HCEC 1CT (cell line): ENCODE measurements at regions not wholly inside any gene's neighbourhood (a gene's known extent, or its start where the extent isn't known, plus 50 kb on each side); places are given as distances from the start of the nearest gene placed in this dataset.
"Not testable (repeated sequence)": the region's sequence is repeated elsewhere in the genome, so short reads cannot be mapped to it uniquely, and the experiment has no call there.

Source experiments
- DNase-seq: peaks from one replicate; pipeline ENCODE4 v3.0.0-alpha.2; 2017

- no peak for DNase-seq
These were observed 72.5 kb downstream of the RRAGC start for GRCh38 chr1:38787041-38787440.

GRCh38 chr1:38786040-38786436, 73.5 kb downstream of the RRAGC start:
- no peak for DNase-seq

- no peak for DNase-seq
These were observed 74.1 kb downstream of the RRAGC start for GRCh38 chr1:38785285-38786039.

- no peak for DNase-seq
These were observed 74.9 kb downstream of the RRAGC start for GRCh38 chr1:38784452-38785284.

- no peak for DNase-seq
These were observed 75.8 kb downstream of the RRAGC start for GRCh38 chr1:38783640-38784229.

GRCh38 chr1:38781872-38782617, 77.5 kb downstream of the RRAGC start:
- no peak for DNase-seq

GRCh38 chr1:38780133-38780532, 79.4 kb downstream of the RRAGC start:
- no peak for DNase-seq

GRCh38 chr1:38779491-38779890, 80.1 kb downstream of the RRAGC start:
- no peak for DNase-seq

DNA sequence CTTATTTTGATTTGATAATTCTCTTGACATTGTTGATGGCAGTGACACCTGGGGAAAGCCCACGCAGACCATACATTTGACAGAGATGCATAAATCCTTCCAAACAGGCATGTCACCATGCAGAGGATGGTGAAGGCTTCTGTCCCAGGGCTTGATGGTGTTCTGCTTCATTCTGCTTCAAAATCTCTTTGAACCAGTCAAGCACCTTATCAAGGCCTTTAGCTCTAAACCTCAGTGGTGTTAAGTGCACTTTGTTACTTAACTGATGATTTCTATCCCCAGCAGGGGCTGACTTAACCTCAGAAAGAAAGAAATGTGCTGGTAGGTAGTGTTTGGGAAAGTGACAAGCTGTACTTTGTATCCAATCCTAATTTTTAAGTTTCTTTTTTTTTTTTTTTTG, 81.1 kb downstream of the RRAGC start:
- DNase-seq: no peak

GRCh38 chr1:38778051-38778450, 81.5 kb downstream of the RRAGC start:
- DNase-seq: no peak

DNA sequence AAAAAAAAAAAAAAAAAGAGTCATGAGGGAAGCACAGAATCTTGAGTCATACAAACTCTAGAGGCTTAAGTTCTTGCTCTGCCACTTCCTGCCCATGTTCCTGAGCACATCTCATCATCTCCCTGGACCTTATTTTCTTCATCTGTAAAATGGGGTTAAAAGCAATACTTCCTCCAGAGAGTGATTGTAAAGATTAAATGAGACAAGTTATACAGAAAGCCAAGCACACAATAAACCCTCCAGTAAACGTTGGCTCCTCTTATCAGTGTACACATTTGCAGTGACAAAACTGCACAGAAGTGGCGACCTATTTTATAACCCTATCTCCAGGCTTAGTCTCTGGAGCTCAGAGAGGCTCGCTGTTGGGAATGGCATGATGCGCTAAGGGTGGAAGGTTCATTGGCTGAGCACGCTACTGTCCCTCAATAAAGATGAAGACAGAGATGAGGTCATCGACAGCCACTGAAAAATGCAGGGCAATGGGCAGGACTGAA, 82.1 kb downstream of the RRAGC start:
- no peak for DNase-seq

DNA sequence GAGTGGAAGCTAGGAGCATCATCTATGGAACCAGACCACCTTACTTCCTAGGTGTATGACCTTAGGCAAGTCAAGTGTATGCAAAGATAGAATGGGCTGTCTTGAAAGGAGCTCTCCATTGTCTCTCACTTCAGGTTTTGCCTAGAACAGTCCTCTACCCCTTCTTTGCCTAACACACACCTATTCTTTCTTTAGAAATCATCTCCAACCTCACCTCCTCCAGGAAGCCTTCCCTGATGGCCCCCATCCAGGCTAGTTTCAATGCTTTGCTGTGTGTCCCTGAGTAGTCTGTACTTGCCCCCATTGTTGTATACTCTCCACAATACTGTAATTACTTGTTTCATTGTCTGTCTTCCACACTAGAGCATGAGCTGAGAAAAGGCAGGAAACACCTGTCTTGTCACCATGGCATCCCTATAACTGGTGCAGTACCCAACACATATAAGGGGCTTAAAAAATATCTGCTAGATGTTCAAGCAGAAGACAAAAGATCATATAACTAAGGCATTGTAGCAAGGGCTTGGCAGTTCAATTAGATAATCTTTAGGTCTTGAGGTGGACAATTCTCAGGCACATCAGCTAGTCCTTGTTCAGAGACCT, 83.0 kb downstream of the RRAGC start:
- no peak for DNase-seq

DNA sequence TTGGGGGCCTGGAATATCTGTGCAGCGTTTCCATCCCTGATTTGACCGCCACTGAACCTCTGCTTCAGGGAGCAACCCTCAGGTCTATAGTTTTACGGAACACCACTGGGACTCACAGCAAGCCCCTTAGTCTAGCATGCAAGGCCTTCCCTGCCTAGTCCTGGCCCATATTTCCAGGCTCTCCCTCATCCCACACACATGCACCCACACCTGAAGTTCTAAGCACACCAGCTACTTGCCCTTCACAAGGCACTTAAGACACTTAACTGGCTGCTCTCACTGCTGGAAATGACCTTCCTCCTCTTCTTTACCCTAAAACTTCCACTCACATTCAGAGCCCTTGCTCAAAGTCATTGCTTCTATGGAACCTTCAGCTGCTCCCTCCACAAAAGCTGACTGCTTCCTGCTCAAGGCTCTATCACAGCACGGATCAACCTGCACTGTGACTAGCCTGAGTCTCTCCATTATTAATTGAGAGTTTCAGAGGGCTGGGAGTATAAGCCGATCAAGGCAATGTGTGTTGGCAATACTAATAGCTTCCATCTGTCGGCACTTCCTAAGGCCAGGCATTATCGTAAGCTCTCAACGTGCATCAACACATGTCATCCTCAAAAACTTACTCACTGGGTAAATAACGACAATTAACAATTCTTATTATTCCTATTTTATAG, 84.3 kb downstream of the RRAGC start:
- DNase-seq: no peak

- DNase-seq: no peak
These were observed 86.1 kb downstream of the RRAGC start for GRCh38 chr1:38773483-38773882.

DNA sequence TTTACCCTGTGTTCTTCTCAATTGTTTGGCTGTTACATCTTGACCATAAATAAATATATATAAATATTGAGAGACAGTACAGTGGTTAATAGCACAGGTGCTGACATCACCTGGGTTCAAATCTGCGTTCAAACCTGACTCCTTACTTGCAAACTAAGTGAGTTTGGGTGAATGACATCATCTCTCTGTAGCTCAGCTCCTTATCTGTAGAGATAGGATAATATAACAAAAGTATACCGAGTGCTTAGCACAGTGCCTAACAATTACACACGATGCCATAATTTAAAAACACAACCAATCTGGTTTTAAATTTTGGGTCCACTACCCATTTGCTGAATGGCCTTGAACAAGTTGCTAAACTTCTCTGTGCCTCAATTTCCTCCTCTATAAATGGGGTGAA, 86.6 kb downstream of the RRAGC start:
- DNase-seq: no peak

DNA sequence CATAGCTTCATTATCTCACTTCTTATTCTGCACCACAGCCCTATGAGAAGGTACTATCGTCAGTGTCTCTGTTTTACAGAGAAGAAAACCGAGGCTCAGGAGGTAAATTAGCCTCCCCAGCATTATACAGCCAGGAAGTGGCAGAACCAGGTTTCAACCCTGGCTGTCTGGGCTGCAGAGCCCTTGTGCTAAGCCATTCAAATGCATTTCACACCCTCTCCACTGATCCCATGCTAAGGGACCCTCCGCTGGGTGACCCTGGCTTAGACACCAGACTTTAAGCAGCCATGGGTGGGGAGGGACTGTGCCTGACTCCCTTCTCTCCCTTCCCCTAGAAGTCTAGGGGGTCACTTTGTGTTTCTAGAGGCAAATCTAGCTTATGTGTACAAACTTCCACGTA, 87.5 kb downstream of the RRAGC start:
- no peak for DNase-seq

DNA sequence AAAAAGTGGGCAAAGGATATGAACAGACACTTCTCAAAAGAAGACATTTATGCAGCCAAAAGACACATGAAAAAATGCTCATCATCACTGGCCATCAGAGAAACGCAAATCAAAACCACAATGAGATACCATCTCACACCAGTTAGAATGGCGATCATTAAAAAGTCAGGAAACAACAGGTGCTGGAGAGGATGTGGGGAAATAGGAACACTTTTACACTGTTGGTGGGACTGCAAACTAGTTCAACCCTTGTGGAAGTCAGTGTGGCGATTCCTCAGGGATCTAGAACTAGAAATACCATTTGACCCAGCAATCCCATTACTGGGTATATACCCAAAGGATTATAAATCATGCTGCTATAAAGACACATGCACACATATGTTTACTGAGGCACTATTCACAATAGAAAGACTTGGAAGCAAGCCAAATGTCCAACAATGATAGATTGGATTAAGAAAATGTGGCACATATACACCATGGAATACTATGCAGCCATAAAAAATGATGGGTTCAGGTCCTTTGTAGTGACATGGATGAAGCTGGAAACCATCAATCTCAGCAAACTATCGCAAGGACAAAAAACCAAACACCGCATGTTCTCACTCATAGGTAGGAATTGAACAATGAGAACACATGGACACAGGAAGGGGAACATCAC, 88.9 kb downstream of the RRAGC start:
- DNase-seq: not testable (repeated sequence)

- no peak for DNase-seq
These were observed 93.4 kb downstream of the RRAGC start for GRCh38 chr1:38766125-38766524.

- no peak for DNase-seq
These were observed 96.5 kb downstream of the RRAGC start for GRCh38 chr1:38763121-38763520.

- no peak for DNase-seq
These were observed 99.0 kb downstream of the RRAGC start for GRCh38 chr1:38760562-38760961.

DNA sequence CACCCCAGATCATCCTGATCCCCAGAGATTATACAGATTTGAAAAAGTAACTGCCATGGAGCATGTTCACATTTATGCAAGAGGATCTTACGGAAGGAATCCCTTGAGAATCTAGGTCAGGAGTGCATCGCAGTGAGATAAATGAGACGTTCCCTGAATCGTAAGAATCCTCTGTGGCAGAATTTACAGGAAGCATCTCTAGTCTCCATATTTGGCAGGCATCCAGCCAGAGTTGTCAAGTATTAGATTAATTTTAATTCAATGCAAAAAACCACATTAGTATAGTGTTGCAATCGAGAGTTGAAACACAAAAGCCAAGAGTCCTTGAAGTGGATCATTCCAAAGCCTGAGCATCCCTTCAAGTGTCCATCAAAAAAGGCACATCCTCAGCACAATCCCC, 100.8 kb downstream of the RRAGC start:
- no peak for DNase-seq
